ENCODE measurements at regions not wholly inside any gene's neighbourhood (a gene's known extent, or its start where the extent isn't known, plus 50 kb on each side); places are given as distances from the start of the nearest gene placed in this dataset.

DNA sequence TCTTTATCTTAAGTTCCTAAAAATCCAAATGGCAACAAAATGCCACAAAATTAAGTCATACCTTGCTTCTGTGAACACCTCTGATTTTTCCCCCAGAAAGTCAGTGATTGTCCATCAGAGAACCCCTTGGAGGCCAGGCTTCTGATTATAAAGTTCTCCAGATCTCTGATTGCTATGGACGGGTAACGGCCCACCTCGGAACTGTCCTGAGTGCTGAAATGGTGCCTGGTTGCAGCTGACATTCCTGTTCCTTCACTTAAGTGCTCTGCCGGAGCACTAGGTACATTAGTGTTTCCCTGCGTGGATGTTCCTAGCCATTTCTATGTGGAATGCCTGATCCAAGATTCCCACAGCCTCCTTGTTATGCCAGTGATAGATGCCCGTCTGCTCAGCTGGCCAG is 85.0 kb downstream of the CHST1 start:
- TF ChIP-seq CREB1 (IDR thresholded peaks at IDR 0.05; ENCODE audit: low read depth) (no peak), RAD21 (IDR thresholded peaks at IDR 0.05; ENCODE audit: low read depth) (no peak), EP300 (IDR thresholded peaks at IDR 0.05; ENCODE audit: borderline replicate concordance) (no peak)
- TF ChIP-seq, protein P1, sequence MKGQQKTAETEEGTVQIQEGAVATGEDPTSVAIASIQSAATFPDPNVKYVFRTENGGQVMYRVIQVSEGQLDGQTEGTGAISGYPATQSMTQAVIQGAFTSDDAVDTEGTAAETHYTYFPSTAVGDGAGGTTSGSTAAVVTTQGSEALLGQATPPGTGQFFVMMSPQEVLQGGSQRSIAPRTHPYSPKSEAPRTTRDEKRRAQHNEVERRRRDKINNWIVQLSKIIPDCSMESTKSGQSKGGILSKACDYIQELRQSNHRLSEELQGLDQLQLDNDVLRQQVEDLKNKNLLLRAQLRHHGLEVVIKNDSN (IDR thresholded peaks at IDR 0.05): no peak

Measured in Ishikawa (cell line).